ENCODE measurements at regions not wholly inside any gene's neighbourhood (a gene's known extent, or its start where the extent isn't known, plus 50 kb on each side); places are given as distances from the start of the nearest gene placed in this dataset.

DNA sequence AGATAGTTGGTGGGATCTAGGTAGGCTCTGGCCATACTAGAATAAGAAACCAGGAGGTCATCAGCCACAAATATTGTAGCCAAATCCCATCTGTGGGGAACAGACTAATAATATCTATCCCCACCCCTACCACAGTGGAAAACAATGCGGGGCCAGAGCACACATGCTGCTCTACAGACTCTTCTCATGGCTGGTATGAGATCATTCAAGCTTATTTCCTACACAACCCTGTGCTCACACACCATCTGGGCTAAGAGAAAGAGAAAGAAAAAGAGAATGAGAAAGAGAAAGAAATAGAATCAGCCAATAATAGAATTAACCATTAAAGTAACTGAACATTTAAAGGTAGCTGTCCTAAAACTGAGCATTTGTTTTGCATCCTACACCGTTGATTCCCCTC is 1268.4 kb upstream of the SPRY2 start:
- TF ChIP-seq, protein P1, sequence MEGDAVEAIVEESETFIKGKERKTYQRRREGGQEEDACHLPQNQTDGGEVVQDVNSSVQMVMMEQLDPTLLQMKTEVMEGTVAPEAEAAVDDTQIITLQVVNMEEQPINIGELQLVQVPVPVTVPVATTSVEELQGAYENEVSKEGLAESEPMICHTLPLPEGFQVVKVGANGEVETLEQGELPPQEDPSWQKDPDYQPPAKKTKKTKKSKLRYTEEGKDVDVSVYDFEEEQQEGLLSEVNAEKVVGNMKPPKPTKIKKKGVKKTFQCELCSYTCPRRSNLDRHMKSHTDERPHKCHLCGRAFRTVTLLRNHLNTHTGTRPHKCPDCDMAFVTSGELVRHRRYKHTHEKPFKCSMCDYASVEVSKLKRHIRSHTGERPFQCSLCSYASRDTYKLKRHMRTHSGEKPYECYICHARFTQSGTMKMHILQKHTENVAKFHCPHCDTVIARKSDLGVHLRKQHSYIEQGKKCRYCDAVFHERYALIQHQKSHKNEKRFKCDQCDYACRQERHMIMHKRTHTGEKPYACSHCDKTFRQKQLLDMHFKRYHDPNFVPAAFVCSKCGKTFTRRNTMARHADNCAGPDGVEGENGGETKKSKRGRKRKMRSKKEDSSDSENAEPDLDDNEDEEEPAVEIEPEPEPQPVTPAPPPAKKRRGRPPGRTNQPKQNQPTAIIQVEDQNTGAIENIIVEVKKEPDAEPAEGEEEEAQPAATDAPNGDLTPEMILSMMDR (IDR thresholded peaks at IDR 0.05), result no peak
- DNase-seq (ENCODE audit: low spot score) (no peak), ATAC-seq (ENCODE audit: low FRiP score) (no peak)

DNA sequence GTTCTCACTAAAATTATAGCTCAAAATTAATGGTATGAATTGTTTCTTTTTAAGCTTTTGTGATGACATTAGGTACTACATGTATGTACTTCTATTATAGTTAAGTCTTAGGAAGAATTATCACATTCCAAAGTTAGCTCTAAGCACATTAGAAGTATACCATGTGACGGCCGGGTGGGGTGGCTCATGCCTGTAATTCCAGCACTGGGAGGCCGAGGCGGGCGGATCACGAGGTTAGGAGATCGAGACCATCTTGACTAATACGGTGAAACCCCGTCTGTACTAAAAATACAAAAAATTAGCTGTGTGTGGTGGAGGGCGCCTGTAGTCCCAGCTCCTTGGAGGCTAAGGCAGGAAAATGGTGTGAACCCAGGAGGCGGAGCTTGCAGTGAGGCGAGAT is 1265.1 kb upstream of the SPRY2 start:
- TF ChIP-seq, protein P1 (IDR thresholded peaks at IDR 0.05), result no peak
- ATAC-seq (ENCODE audit: low FRiP score) (no peak), DNase-seq (ENCODE audit: low spot score) (no peak)

DNA sequence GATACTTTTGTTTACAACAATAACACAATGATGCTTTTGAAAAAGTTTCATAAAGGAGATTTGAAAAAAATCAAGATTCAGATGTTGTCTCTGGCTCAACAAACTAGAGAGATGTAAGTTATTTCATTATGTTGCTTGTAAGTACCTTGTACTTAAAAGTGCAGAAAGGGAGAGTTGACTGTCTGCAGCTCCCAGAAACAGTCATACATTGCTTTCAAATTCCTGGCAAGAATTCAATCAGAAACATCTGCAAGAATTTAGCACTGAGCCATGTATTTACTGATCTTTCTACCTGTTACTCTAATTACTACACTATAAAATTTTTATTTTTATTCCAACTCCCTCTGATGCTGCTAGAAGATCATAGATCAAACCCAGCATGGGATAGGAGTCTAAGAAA is 1261.3 kb upstream of the SPRY2 start:
- DNase-seq (ENCODE audit: low spot score) (no peak), ATAC-seq (ENCODE audit: low FRiP score) (no peak)
- TF ChIP-seq, protein P1 (IDR thresholded peaks at IDR 0.05), result no peak

DNA sequence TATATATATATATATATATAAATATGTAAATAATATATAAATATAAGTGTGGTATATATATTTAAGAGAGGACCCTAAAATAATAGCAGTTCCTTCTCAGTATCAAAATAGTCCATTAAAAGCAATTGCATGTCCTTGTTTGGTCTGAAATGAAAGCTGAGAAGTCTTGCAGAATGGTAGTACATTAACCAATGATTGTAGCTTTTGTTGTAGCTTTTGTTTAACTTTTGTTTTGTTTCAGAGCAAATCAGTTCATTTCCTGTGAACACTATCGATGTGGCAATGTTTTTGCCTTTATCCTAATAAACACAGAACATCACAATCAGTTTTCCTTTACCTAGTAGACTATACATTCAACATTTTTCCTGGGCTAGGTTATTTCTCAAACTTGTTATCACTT is 1256.2 kb upstream of the SPRY2 start:
- TF ChIP-seq, protein P1 (IDR thresholded peaks at IDR 0.05), result no peak
- ATAC-seq (ENCODE audit: low FRiP score), result no peak
- no peak for DNase-seq (ENCODE audit: low spot score)

GRCh38 chr13:81596224-81596753 is 1255.4 kb upstream of the SPRY2 start:
- TF ChIP-seq, protein P1 (IDR thresholded peaks at IDR 0.05), result no peak
- ATAC-seq (ENCODE audit: low FRiP score) (no peak), DNase-seq (ENCODE audit: low spot score) (no peak)

GRCh38 chr13:81591528-81592220 is 1250.7 kb upstream of the SPRY2 start:
- TF ChIP-seq, protein P1 (IDR thresholded peaks at IDR 0.05), result no peak
- ATAC-seq (ENCODE audit: low FRiP score), result no peak
- no peak for DNase-seq (ENCODE audit: low spot score)

GRCh38 chr13:81582381-81582780 is 1241.5 kb upstream of the SPRY2 start:
- TF ChIP-seq, protein P1 (IDR thresholded peaks at IDR 0.05), result no peak
- DNase-seq (ENCODE audit: low spot score), result no peak
- no peak for ATAC-seq (ENCODE audit: low FRiP score)

Data from omental fat pad (tissue), 3 donors.